A549 (cell line): ENCODE measurements at regions not wholly inside any gene's neighbourhood (a gene's known extent, or its start where the extent isn't known, plus 50 kb on each side); places are given as distances from the start of the nearest gene placed in this dataset.

Experiments
- CHD2 ChIP-seq: fragments of 150-350 bp; IDR thresholded peaks from 2 replicates; pipeline ENCODE4 v1.6.1; 2014; ENCODE audit warnings: low read length; ENCODE audit not compliant: partially characterized antibody
- CTCF ChIP-seq: fragments of >200 bp; sonication (Bioruptor Twin); formaldehyde crosslinking; IDR thresholded peaks from 3 replicates; pipeline ENCODE4 v1.5.1; 2016
- EP300 ChIP-seq, 2 experiments: fragments of >200 bp; sonication (Bioruptor Twin); formaldehyde crosslinking; IDR thresholded peaks; 2 replicates in 1 of 2; 3 replicates in 1 of 2; pipeline ENCODE4 v1.6.1; 2016 to 2017
- HDAC2 ChIP-seq: fragments of 200-600 bp; sonication (generic); IDR thresholded peaks from 2 replicates; pipeline ENCODE4 v1.6.1; 2016
- JUN ChIP-seq, 2 experiments: fragments of >200 bp; sonication (Bioruptor Twin); formaldehyde crosslinking; IDR thresholded peaks; 2 replicates in 1 of 2; 3 replicates in 1 of 2; pipeline ENCODE4 v1.6.1; 2016 to 2017
- MAX ChIP-seq: IDR thresholded peaks from 2 replicates; pipeline ENCODE4 v1.6.1; 2012
- POLR2A ChIP-seq: IDR thresholded peaks from 2 replicates; pipeline ENCODE4 v1.6.1; 2012; ENCODE audit warnings: mild to moderate bottlenecking, low read length
- REST ChIP-seq: fragments of 200-600 bp; sonication (generic); IDR thresholded peaks from 2 replicates; pipeline ENCODE4 v1.6.1; 2016; ENCODE audit warnings: antibody characterized with exemption, mild to moderate bottlenecking, moderate library complexity

- TF ChIP-seq JUN (IDR thresholded peaks at IDR 0.05), result no peak
- TF ChIP-seq CTCF, result no peak
- TF ChIP-seq EP300 (IDR thresholded peaks at IDR 0.05), result no peak
- TF ChIP-seq POLR2A, result no peak
- TF ChIP-seq CHD2, result no peak
- TF ChIP-seq REST, result no peak
- TF ChIP-seq HDAC2, result no peak
- TF ChIP-seq MAX, result no peak
Observed at GRCh38 chr3:76938962-76939361, 100.9 kb upstream of the ROBO2 start.
